ENCODE measurements at regions not wholly inside any gene's neighbourhood (a gene's known extent, or its start where the extent isn't known, plus 50 kb on each side); places are given as distances from the start of the nearest gene placed in this dataset.

- no peak for DNase-seq (ENCODE audit: low spot score)
- no peak for TF ChIP-seq CTCF (IDR thresholded peaks at IDR 0.05; ENCODE audit: extremely low read depth, insufficient read depth, missing control alignments)
- in situ Hi-C loops (cut with MboI; ENCODE audit: low pct_unique_long_range_greater_than_20kb, low sequenced_read_pairs, unreplicated experiment) = no loop called here
These were observed 96.0 kb upstream of the OTOS start for GRCh38 chr2:240236217-240237111.

- TF ChIP-seq CTCF (IDR thresholded peaks at IDR 0.05; ENCODE audit: extremely low read depth, insufficient read depth, missing control alignments) = no peak
- no peak for DNase-seq (ENCODE audit: low spot score)
- in situ Hi-C loops (cut with MboI; ENCODE audit: low pct_unique_long_range_greater_than_20kb, low sequenced_read_pairs, unreplicated experiment) = no loop called here
These were observed 97.2 kb upstream of the OTOS start for GRCh38 chr2:240237609-240238174.

- in situ Hi-C loops (cut with MboI; ENCODE audit: low pct_unique_long_range_greater_than_20kb, low sequenced_read_pairs, unreplicated experiment) = no loop called here
- DNase-seq (ENCODE audit: low spot score) = no peak
- TF ChIP-seq CTCF (IDR thresholded peaks at IDR 0.05; ENCODE audit: extremely low read depth, insufficient read depth, missing control alignments) = no peak
These were observed 97.7 kb upstream of the OTOS start for GRCh38 chr2:240238201-240238600.

GRCh38 chr2:240238786-240239185, 98.3 kb upstream of the OTOS start:
- DNase-seq (ENCODE audit: low spot score) = no peak
- no peak for TF ChIP-seq CTCF (IDR thresholded peaks at IDR 0.05; ENCODE audit: extremely low read depth, insufficient read depth, missing control alignments)
- in situ Hi-C loops (cut with MboI; ENCODE audit: low pct_unique_long_range_greater_than_20kb, low sequenced_read_pairs, unreplicated experiment) = no loop called here

- DNase-seq (ENCODE audit: low spot score) = no peak
- in situ Hi-C loops (cut with MboI; ENCODE audit: low pct_unique_long_range_greater_than_20kb, low sequenced_read_pairs, unreplicated experiment) = no loop called here
- TF ChIP-seq CTCF (IDR thresholded peaks at IDR 0.05; ENCODE audit: extremely low read depth, insufficient read depth, missing control alignments) = no peak
These were observed 98.9 kb upstream of the OTOS start for GRCh38 chr2:240239325-240239724.

- in situ Hi-C loops (cut with MboI; ENCODE audit: low pct_unique_long_range_greater_than_20kb, low sequenced_read_pairs, unreplicated experiment) = no loop called here
- no peak for TF ChIP-seq CTCF (IDR thresholded peaks at IDR 0.05; ENCODE audit: extremely low read depth, insufficient read depth, missing control alignments)
- DNase-seq (ENCODE audit: low spot score) = no peak
These were observed 99.7 kb upstream of the OTOS start for GRCh38 chr2:240240017-240240734.
